ENCODE measurements at regions not wholly inside any gene's neighbourhood (a gene's known extent, or its start where the extent isn't known, plus 50 kb on each side); places are given as distances from the start of the nearest gene placed in this dataset.

- Histone ChIP-seq H3K4me2 (ENCODE audit: insufficient read depth, low read length) (no peak overlapping the region), H3K9me3 (replicated peaks; ENCODE audit: control insufficient read depth, insufficient read depth, low read length) (no peaks in the 10 kb centered on the region), H3K27ac (ENCODE audit: insufficient read depth, low read depth, low read length) (no peak overlapping the region), H3K4me3 (replicated peaks in 1 of 3; ENCODE audit: insufficient read depth in 1 of 3, low read depth in 1 of 3, low read length in 3 of 3) (no peak overlapping the region), H3K9me1 (replicated peaks; ENCODE audit: control insufficient read depth, extremely low read depth, insufficient read depth, low read length) (no peaks in the 10 kb centered on the region), H3K27me3 (ENCODE audit: control insufficient read depth in 2 of 2, insufficient read depth in 2 of 2, low read length in 2 of 2) (no peaks in the 10 kb centered on the region), H3K36me3 (ENCODE audit: control insufficient read depth in 2 of 2, extremely low read depth in 1 of 2, insufficient read depth in 2 of 2, low read length in 2 of 2) (no peaks in the 10 kb centered on the region), H3K9ac (replicated peaks; ENCODE audit: extremely low read depth, insufficient read depth, low read length) (no peak overlapping the region), H3K79me2 (ENCODE audit: control insufficient read depth, insufficient read depth, low read length) (no peaks in the 10 kb centered on the region), H4K20me1 (replicated peaks; ENCODE audit: control insufficient read depth, extremely low read depth, insufficient read depth, low read length) (no peaks in the 10 kb centered on the region), H3K4me1 (ENCODE audit: control insufficient read depth, extremely low read depth, insufficient read depth, low read length) (no peaks in the 10 kb centered on the region), H2AFZ (ENCODE audit: low read depth, low read length) (no peak overlapping the region)
- DNase-seq (ENCODE audit: low read depth, low spot score) (no peak), FAIRE-seq (no peak)
- BruUV-seq (replicated peaks), result no TSS peak
- ChIA-PET POLR2A (no interaction called here), CTCF (no interaction called here)
- intact Hi-C loops (cut with micrococcal nuclease) (no loop called here), dilution Hi-C loops (cut with MboI; ENCODE audit: extremely low pct_ligation_motif_present, low sequenced_read_pairs) (no loop called here)
- TF ChIP-seq POLR2AphosphoS5 (IDR thresholded peaks at IDR 0.05; ENCODE audit: insufficient read depth, low read depth, low read length) (no peak), JUN (IDR thresholded peaks at IDR 0.05; ENCODE audit: borderline replicate concordance, insufficient read depth, insufficient read length, low read depth) (no peak), EZH2 (IDR thresholded peaks at IDR 0.05; ENCODE audit: borderline replicate concordance, low read depth, low read length, severe bottlenecking) (no peak), POLR2A (IDR thresholded peaks at IDR 0.05; ENCODE audit: low read depth, low read length) (no peak), MAX (IDR thresholded peaks at IDR 0.05; ENCODE audit: insufficient read depth, insufficient read length) (no peak), FOS (IDR thresholded peaks at IDR 0.05; ENCODE audit: borderline replicate concordance, insufficient read depth, low read length) (no peak), MYC (IDR thresholded peaks at IDR 0.05; ENCODE audit: low read depth, low read length) (no peak), CTCF (IDR thresholded peaks at IDR 0.05; ENCODE audit: extremely low read depth in 1 of 2, insufficient read depth in 1 of 2, low read depth in 1 of 2, low read length in 2 of 2) (no peak), GATA2 (IDR thresholded peaks at IDR 0.05; ENCODE audit: insufficient read depth, insufficient read length, low read depth, low read length) (no peak)
Observed at GRCh38 chr14:57060276-57060955, 208.3 kb downstream of the EXOC5 start.
